GM06990 (cell line): ENCODE measurements at regions not wholly inside any gene's neighbourhood (a gene's known extent, or its start where the extent isn't known, plus 50 kb on each side); places are given as distances from the start of the nearest gene placed in this dataset.

Source experiments
- DNase-seq: peaks from one replicate; pipeline ENCODE4 v3.0.0-alpha.2; 2011; ENCODE audit not compliant: insufficient read length; ENCODE audit errors: extremely low read depth
- H3K27me3 ChIP-seq: replicated peaks from 2 replicates; pipeline ENCODE4 v1.6.0; 2011; ENCODE audit warnings: low read length; ENCODE audit not compliant: control insufficient read depth, insufficient read depth
- H3K36me3 ChIP-seq: 2 replicates; pipeline ENCODE4 v1.5.1; 2011; ENCODE audit warnings: low read length; ENCODE audit not compliant: control insufficient read depth, insufficient read depth
- H3K4me3 ChIP-seq: replicated peaks from 2 replicates; pipeline ENCODE4 v1.5.1; 2011; ENCODE audit warnings: low read depth, mild to moderate bottlenecking, control low read depth, low read length
- CTCF ChIP-seq: IDR thresholded peaks from 2 replicates; pipeline ENCODE4 v1.5.1; 2011; ENCODE audit warnings: low read length, control low read depth, mild to moderate bottlenecking, inconsistent platforms; ENCODE audit not compliant: insufficient read depth, poor library complexity, severe bottlenecking

GRCh38 chr4:134773497-134774000 lies 572.0 kb upstream of the PABPC4L start:
- Histone ChIP-seq H3K4me3 (no peak overlapping the region), H3K27me3 (no peaks in the 10 kb centered on the region), H3K36me3 (no peaks in the 10 kb centered on the region)
- no peak for DNase-seq
- no peak for TF ChIP-seq CTCF

GRCh38 chr4:134762053-134762452 lies 560.5 kb upstream of the PABPC4L start:
- Histone ChIP-seq H3K36me3 (no peaks in the 10 kb centered on the region), H3K4me3 (no peak overlapping the region), H3K27me3 (no peaks in the 10 kb centered on the region)
- no peak for DNase-seq
- no peak for TF ChIP-seq CTCF

GRCh38 chr4:134756421-134756820 lies 554.8 kb upstream of the PABPC4L start:
- no peak for TF ChIP-seq CTCF
- no peaks in the 10 kb centered on the region for H3K36me3 ChIP-seq
- H3K4me3 ChIP-seq, result no peak overlapping the region
- no peaks in the 10 kb centered on the region for H3K27me3 ChIP-seq
- no peak for DNase-seq

GRCh38 chr4:134754301-134755019 lies 552.9 kb upstream of the PABPC4L start:
- TF ChIP-seq CTCF, result no peak
- Histone ChIP-seq H3K36me3 (no peaks in the 10 kb centered on the region), H3K27me3 (no peaks in the 10 kb centered on the region), H3K4me3 (no peak overlapping the region)
- no peak for DNase-seq

GRCh38 chr4:134753390-134753789 lies 551.8 kb upstream of the PABPC4L start:
- no peak for TF ChIP-seq CTCF
- Histone ChIP-seq H3K36me3 (no peaks in the 10 kb centered on the region), H3K4me3 (no peak overlapping the region), H3K27me3 (no peaks in the 10 kb centered on the region)
- no peak for DNase-seq
